Fibroblast of villous mesenchyme (primary cell): ENCODE measurements at regions not wholly inside any gene's neighbourhood (a gene's known extent, or its start where the extent isn't known, plus 50 kb on each side); places are given as distances from the start of the nearest gene placed in this dataset.

Experiments used
- DNase-seq: peaks from one replicate; pipeline ENCODE4 v3.0.0-alpha.2; 2010; ENCODE audit warnings: low read depth
- H3K4me3 ChIP-seq: 2 replicates; pipeline ENCODE4 v1.5.1; 2011; ENCODE audit warnings: low read depth, mild to moderate bottlenecking, low read length
- TF ChIP-seq, protein P1 (sequence below): IDR thresholded peaks from 2 replicates; pipeline ENCODE4 v1.5.1; 2012; ENCODE audit warnings: low read depth, mild to moderate bottlenecking, low read length; ENCODE audit not compliant: insufficient read depth

DNA sequence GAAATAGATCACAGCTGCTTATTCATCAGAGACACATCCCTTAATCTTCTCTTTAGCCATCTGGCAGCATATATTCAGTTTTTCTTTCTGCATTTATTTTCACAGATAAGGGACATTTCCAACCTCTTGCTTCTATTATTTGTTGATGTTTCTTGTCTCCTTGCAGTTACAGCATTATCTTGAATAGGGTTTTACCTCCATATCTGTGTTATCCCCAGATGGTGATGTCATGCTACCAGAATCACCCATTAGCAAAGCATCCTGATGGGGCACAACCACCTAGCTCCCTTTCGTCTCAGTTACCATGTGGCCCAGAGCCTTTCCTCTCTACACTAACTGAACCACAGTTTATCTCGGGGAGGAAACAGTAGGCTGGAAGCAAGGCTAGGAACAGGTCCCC, 483.9 kb downstream of the FOXO1 start:
- H3K4me3 ChIP-seq: no peak overlapping the region
- TF ChIP-seq, protein P1, sequence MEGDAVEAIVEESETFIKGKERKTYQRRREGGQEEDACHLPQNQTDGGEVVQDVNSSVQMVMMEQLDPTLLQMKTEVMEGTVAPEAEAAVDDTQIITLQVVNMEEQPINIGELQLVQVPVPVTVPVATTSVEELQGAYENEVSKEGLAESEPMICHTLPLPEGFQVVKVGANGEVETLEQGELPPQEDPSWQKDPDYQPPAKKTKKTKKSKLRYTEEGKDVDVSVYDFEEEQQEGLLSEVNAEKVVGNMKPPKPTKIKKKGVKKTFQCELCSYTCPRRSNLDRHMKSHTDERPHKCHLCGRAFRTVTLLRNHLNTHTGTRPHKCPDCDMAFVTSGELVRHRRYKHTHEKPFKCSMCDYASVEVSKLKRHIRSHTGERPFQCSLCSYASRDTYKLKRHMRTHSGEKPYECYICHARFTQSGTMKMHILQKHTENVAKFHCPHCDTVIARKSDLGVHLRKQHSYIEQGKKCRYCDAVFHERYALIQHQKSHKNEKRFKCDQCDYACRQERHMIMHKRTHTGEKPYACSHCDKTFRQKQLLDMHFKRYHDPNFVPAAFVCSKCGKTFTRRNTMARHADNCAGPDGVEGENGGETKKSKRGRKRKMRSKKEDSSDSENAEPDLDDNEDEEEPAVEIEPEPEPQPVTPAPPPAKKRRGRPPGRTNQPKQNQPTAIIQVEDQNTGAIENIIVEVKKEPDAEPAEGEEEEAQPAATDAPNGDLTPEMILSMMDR: no peak
- no peak for DNase-seq

DNA sequence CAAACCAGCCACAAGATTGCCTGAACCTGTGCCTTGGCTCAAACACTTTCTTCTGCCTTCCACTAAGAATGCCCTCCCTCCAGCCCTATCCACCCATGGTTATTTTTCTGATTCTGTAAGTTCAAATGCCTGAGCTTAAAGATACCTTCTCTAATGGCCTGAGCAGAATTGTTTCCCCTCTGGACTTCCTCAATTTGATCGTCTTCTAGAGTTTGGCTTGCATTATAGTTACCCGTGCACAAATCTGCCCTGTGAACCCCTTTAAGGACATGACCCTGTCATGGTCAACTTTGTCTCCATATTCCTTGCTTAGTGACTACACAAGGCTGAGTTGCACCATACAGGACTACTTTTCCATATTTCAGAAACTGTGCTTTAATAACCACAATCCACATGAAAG, 481.0 kb downstream of the FOXO1 start:
- no peak overlapping the region for H3K4me3 ChIP-seq
- no peak for DNase-seq
- TF ChIP-seq, protein P1: no peak

DNA sequence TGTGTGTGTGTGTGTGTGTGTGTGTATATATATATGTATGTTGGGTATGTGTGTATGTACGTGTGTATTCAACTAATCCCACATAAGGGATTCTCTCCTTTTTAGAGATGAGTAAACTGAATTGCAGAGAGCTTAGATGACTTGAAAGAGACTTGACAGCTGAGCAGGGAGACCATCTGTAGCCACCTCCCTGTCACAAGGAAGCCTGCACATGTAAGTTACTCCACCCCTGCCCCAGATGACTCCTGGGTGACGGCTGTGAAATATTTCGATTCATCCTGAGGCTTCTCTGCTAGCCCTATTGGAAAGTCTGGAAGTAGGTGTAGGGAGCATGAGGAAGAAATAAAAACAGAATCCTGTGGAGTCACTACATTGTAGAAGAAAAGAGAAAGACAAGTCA, 480.4 kb downstream of the FOXO1 start:
- TF ChIP-seq, protein P1: no peak
- no peak for DNase-seq
- H3K4me3 ChIP-seq: no peak overlapping the region

DNA sequence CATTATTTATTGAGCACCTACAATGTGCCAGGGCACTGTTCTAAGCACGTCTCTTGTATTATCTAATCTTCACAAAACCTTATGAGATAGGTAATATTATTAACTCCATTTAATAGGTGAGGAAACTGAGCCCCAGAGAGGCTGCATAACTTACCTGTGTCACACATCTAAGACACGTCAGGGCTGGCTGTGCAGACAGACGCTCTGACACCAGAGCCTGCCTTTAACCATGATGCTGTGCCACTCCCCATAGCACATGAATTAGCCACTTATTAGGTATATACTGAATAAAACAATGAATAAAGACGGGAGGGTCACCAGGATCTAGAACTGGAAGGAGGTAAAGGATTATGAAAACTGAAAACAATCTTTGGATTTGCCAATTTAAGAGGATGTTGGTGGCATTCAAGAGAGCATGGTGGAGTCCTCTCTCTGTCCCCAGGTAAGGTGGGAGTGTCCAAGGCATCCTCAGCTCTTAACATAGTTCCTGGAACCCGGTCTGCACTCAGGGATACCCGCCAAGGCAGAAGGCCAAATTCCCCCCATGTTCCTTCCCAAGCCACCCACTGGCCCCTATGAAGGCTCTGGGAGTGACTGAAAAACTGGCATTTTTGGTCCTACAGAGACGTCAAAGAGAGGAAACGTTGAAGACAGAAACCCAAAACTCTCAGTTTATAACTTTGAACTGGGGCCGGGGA, 479.7 kb downstream of the FOXO1 start:
- no peak for DNase-seq
- TF ChIP-seq, protein P1: no peak
- H3K4me3 ChIP-seq: no peak overlapping the region

DNA sequence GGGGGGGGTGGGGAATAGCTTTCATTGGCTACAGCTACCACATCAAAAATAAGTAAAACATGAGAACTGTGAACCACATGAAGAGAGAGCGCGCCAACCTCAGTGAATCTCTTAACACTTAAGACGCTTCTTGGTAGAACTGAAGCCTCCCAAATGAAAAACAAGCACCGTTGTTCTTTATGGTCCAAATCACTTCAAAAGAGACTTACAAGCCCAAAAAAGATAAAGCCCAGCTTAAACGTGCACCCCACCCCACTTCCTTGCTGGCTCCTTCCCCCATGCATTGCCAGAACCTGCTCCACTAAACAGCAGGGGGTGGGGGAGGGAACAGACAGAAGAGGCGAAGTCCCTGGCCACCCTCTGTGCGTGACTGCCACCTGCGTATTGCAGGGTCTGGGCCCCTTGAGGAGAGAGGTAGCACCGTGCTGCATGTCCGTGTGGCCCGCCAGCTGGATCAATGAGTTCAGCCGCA, 479.1 kb downstream of the FOXO1 start:
- H3K4me3 ChIP-seq: no peak overlapping the region
- no peak for DNase-seq
- TF ChIP-seq, protein P1: no peak

DNA sequence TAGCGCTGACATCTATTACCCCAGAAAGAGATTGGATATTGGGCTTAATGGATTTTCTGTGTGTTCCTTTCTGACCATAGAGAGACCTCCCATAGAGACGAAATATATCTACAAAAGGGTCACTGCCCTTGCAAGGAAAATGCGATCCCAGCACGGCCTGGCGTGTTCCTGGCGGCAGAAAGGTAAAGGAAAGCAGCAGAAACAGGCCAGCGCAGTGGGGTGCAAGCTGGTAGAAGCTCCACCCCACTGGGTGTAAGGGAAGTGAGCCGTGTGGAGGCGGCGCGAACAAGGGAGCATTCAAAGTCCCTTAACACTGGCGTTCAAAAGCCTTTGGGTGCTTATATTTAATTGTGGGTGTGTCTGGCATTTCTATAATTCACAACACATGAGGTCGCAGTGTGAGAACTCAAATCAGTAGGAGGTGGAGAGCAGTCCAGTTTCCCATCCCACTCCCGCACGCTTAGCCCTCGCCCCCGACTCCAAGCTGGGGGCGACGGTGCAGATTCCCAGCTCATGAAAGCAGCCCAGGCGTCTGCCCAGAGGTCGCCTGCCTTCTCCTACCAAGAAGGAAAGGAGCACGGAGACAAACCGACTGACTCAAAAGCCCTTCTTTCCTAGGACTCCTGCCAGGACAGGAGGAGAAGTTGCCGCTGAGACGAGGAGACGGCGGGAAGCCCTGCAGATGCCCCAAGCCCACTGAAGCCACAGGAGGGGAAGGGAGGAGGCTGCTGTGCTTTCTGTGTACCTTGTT, 478.4 kb downstream of the FOXO1 start:
- DNase-seq: peak; percentile 27
- TF ChIP-seq, protein P1: no peak
- no peak overlapping the region for H3K4me3 ChIP-seq
